ENCODE measurements at regions not wholly inside any gene's neighbourhood (a gene's known extent, or its start where the extent isn't known, plus 50 kb on each side); places are given as distances from the start of the nearest gene placed in this dataset.

DNA sequence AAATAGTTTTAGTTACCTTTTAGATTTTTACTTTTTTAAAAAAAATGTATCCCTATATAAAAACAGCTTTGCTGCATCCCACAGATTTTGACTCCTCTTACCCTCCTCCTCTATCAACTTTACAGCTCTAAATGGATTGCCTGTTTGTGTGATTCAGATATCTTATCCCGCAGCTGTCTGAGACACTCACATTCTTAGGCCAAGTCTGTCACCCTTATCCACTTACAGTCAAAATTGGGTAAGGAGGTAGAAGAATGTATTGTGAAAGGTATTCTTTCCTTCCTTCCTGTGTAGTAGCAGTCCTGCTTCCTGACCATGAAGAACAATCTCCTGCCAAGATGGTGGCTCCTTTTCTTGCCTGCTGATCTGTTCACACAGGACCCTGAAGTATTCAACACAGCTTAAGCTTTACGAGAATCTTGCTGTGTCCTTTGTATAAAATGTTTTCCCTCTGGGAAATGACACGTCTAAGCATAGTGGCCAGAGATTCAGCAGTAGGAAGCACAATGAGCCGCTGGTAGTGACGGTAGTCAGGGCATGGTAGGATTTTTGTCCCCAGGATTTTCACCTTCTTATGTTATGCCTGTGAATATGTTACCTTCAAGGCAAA lies 67.7 kb upstream of the ST8SIA4 start:
- no peak overlapping the region for H3K4me2 ChIP-seq (ENCODE audit: low read length)
- H3K4me3 ChIP-seq (ENCODE audit: low read length), result no peak overlapping the region
- no peaks in the 10 kb centered on the region for H3K9me3 ChIP-seq (ENCODE audit: control insufficient read depth, insufficient read depth, low read length)
- no peaks in the 10 kb centered on the region for H3K79me2 ChIP-seq (ENCODE audit: control insufficient read depth, low read length)
- H3K27ac ChIP-seq (ENCODE audit: low read depth, low read length), result no peak overlapping the region
- no peak for TF ChIP-seq EZH2phosphoT487 (IDR thresholded peaks at IDR 0.05; ENCODE audit: borderline replicate concordance, low read length)
- TF ChIP-seq, protein P1, sequence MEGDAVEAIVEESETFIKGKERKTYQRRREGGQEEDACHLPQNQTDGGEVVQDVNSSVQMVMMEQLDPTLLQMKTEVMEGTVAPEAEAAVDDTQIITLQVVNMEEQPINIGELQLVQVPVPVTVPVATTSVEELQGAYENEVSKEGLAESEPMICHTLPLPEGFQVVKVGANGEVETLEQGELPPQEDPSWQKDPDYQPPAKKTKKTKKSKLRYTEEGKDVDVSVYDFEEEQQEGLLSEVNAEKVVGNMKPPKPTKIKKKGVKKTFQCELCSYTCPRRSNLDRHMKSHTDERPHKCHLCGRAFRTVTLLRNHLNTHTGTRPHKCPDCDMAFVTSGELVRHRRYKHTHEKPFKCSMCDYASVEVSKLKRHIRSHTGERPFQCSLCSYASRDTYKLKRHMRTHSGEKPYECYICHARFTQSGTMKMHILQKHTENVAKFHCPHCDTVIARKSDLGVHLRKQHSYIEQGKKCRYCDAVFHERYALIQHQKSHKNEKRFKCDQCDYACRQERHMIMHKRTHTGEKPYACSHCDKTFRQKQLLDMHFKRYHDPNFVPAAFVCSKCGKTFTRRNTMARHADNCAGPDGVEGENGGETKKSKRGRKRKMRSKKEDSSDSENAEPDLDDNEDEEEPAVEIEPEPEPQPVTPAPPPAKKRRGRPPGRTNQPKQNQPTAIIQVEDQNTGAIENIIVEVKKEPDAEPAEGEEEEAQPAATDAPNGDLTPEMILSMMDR (IDR thresholded peaks at IDR 0.05; ENCODE audit: low read depth, low read length, poor library complexity, severe bottlenecking), result no peak
- no peaks in the 10 kb centered on the region for H3F3A ChIP-seq (ENCODE audit: control insufficient read depth, insufficient read depth)
- peaks cover 3% of the 10 kb centered on the region; the same call in 1 of the 2 replicates for H3K4me1 ChIP-seq (ENCODE audit: control insufficient read depth, low read length)
- H3K9me2 ChIP-seq (replicated peaks; ENCODE audit: control insufficient read depth, low read length), result no peaks in the 10 kb centered on the region
- no peaks in the 10 kb centered on the region for H3K36me3 ChIP-seq (ENCODE audit: control insufficient read depth, low read length)
- H4K20me1 ChIP-seq (ENCODE audit: control insufficient read depth, insufficient read depth, low read depth, low read length), result no peaks in the 10 kb centered on the region
- H3K27me3 ChIP-seq (ENCODE audit: control insufficient read depth, low read length), result no peaks in the 10 kb centered on the region

DNA sequence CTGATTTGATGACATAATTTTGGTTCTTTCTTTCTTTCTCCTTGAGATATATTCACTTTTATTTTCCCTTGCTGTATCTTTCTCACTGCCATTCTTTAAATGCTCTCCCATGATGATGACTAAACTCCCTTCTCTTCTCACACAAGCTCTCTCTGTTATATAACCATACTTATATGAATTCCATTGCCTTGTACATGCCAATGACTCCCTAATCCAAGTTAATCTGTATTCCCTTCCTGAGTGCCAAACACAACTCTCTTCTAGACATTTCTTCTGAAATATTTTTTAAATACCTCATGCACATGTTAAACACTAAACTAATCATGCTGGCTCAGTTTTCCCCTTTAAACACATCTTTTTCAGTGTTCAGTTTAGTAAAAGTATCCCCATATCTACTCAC lies 62.2 kb upstream of the ST8SIA4 start:
- Histone ChIP-seq H3F3A (ENCODE audit: control insufficient read depth, insufficient read depth) (no peaks in the 10 kb centered on the region), H3K4me1 (ENCODE audit: control insufficient read depth, low read length) (peaks cover 5% of the 10 kb centered on the region; the same call in 1 of the 2 replicates), H4K20me1 (ENCODE audit: control insufficient read depth, insufficient read depth, low read depth, low read length) (no peaks in the 10 kb centered on the region), H3K36me3 (ENCODE audit: control insufficient read depth, low read length) (no peaks in the 10 kb centered on the region), H3K27ac (ENCODE audit: low read depth, low read length) (no peak overlapping the region), H3K4me2 (ENCODE audit: low read length) (no peak overlapping the region), H3K27me3 (ENCODE audit: control insufficient read depth, low read length) (no peaks in the 10 kb centered on the region), H3K9me2 (replicated peaks; ENCODE audit: control insufficient read depth, low read length) (no peaks in the 10 kb centered on the region), H3K79me2 (ENCODE audit: control insufficient read depth, low read length) (no peaks in the 10 kb centered on the region), H3K9me3 (ENCODE audit: control insufficient read depth, insufficient read depth, low read length) (no peaks in the 10 kb centered on the region), H3K4me3 (ENCODE audit: low read length) (no peak overlapping the region)
- TF ChIP-seq, protein P1 (IDR thresholded peaks at IDR 0.05; ENCODE audit: low read depth, low read length, poor library complexity, severe bottlenecking), result no peak
- no peak for TF ChIP-seq EZH2phosphoT487 (IDR thresholded peaks at IDR 0.05; ENCODE audit: borderline replicate concordance, low read length)

Data from DOHH2 (cell line).